ENCODE measurements at regions not wholly inside any gene's neighbourhood (a gene's known extent, or its start where the extent isn't known, plus 50 kb on each side); places are given as distances from the start of the nearest gene placed in this dataset.

DNA sequence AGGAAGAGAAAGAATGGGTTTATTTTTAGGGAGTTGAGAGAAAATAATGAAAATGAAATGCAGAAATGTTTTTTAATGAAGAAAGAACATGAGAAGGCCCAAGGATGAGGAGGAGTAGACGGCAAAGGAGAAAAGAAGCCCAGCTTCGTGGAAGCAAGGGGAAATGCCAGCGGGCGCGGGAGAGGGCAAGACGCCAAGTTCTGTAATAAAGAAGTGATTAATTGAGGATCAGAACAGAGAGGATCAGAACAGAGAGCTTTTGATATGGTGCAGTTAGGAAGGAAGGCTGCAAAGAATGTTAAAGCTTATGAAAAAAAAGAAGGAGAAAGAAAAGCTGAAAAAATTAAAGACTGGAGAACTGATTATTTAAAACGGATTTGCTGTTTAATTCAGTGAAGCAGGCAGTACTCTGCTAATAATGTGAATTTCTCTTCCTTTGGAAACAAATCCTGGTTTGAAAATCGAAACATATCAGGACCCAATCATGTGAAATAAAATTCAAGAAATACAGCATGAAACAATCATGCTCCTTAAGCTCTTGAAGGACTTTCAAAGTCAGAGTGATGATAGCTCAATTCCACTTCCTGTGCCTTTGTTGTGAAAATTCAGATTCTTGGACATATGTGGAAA is 99.3 kb upstream of the SOX1 start:
- Histone ChIP-seq H3K4me3 (ENCODE audit: low read depth, low read length) (no peak overlapping the region), H3K4me1 (no peaks in the 10 kb centered on the region), H3K27me3 (peaks cover 82% of the 10 kb centered on the region), H3K36me3 (no peaks in the 10 kb centered on the region), H3K9me3 (no peaks in the 10 kb centered on the region)
- DNase-seq, result no peak
- TF ChIP-seq, protein P1, sequence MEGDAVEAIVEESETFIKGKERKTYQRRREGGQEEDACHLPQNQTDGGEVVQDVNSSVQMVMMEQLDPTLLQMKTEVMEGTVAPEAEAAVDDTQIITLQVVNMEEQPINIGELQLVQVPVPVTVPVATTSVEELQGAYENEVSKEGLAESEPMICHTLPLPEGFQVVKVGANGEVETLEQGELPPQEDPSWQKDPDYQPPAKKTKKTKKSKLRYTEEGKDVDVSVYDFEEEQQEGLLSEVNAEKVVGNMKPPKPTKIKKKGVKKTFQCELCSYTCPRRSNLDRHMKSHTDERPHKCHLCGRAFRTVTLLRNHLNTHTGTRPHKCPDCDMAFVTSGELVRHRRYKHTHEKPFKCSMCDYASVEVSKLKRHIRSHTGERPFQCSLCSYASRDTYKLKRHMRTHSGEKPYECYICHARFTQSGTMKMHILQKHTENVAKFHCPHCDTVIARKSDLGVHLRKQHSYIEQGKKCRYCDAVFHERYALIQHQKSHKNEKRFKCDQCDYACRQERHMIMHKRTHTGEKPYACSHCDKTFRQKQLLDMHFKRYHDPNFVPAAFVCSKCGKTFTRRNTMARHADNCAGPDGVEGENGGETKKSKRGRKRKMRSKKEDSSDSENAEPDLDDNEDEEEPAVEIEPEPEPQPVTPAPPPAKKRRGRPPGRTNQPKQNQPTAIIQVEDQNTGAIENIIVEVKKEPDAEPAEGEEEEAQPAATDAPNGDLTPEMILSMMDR (IDR thresholded peaks at IDR 0.05; ENCODE audit: low read depth, low read length), result no peak

DNA sequence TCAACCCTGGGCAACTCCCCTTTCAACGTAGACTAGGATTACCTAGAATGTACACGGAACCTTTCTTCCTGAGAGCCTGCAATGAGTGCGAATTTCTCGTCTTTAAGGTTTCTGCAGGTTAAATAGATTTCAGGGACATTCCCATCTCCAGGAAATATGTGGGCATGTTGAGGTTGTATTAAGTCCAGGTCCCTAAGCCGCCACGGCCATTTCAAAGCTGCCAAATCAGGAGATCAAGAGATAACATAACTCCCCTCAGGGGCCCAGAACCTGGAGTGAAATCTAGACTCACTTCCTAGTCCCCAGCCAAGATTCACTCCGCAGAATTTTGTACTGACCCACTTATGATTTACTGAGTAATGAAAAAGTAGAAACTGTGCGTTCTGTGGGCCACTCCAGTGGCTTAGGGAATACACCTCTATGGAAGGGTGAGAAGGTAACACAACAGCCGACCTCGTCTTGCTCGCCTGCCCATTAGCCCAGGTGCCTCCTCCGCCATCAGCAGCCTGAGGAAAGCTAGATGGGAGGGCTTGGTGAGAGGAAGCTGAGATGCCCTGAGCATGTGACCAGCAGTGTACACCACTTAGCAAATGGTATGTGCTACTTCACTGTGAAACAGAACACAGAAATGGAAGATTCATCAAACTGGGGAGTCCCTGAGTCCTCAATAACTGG is 98.5 kb upstream of the SOX1 start:
- H3K27me3 ChIP-seq, result peaks cover 82% of the 10 kb centered on the region
- TF ChIP-seq, protein P1 (IDR thresholded peaks at IDR 0.05; ENCODE audit: low read depth, low read length), result no peak

GRCh38 chr13:111969551-111970135 is 97.3 kb upstream of the SOX1 start:
- H3K9me3 ChIP-seq, result peaks cover 2% of the 10 kb centered on the region; the same call in 1 of the 2 replicates
- H3K36me3 ChIP-seq, result no peaks in the 10 kb centered on the region
- no peaks in the 10 kb centered on the region for H3K4me1 ChIP-seq
- TF ChIP-seq, protein P1 (IDR thresholded peaks at IDR 0.05; ENCODE audit: low read depth, low read length), result no peak
- DNase-seq, result no peak
- peaks cover 90% of the 10 kb centered on the region for H3K27me3 ChIP-seq
- H3K4me3 ChIP-seq (ENCODE audit: low read depth, low read length), result no peak overlapping the region

More for the DNA sequence above, 98.5 kb upstream of the SOX1 start:
- Histone ChIP-seq H3K4me1 (no peaks in the 10 kb centered on the region), H3K4me3 (ENCODE audit: low read depth, low read length) (no peak overlapping the region), H3K9me3 (no peaks in the 10 kb centered on the region), H3K36me3 (no peaks in the 10 kb centered on the region)
- DNase-seq, result no peak

GRCh38 chr13:111970494-111971141 is 96.3 kb upstream of the SOX1 start:
- Histone ChIP-seq H3K4me3 (ENCODE audit: low read depth, low read length) (no peak overlapping the region), H3K4me1 (no peaks in the 10 kb centered on the region), H3K27me3 (peaks cover 92% of the 10 kb centered on the region), H3K36me3 (no peaks in the 10 kb centered on the region), H3K9me3 (peaks cover 10% of the 10 kb centered on the region; the same call in 1 of the 2 replicates)
- TF ChIP-seq, protein P1 (IDR thresholded peaks at IDR 0.05; ENCODE audit: low read depth, low read length), result no peak
- no peak for DNase-seq

- Histone ChIP-seq H3K9me3 (peaks cover 12% of the 10 kb centered on the region; the same call in 1 of the 2 replicates), H3K4me1 (no peaks in the 10 kb centered on the region), H3K27me3 (peaks cover 84% of the 10 kb centered on the region), H3K36me3 (no peaks in the 10 kb centered on the region), H3K4me3 (ENCODE audit: low read depth, low read length) (no peak overlapping the region)
- TF ChIP-seq, protein P1 (IDR thresholded peaks at IDR 0.05; ENCODE audit: low read depth, low read length), result no peak
- no peak for DNase-seq
Observed at GRCh38 chr13:111971891-111972780, 94.8 kb upstream of the SOX1 start.

Data from BE2C (cell line).